GM18520 (cell line): ENCODE measurements at regions not wholly inside any gene's neighbourhood (a gene's known extent, or its start where the extent isn't known, plus 50 kb on each side); places are given as distances from the start of the nearest gene placed in this dataset.
"Not testable (repeated sequence)": the region's sequence is repeated elsewhere in the genome, so short reads cannot be mapped to it uniquely, and the experiment has no call there.

Source experiments
- ATAC-seq: cut with Tn5 transposase; IDR thresholded peaks from one replicate; pipeline ENCODE4 v1.9.1; 2021; ENCODE audit not compliant: unreplicated experiment

- no peak for ATAC-seq
Measured at GRCh38 chr5:97568382-97568781, 385.3 kb upstream of the RIOK2 start.

- no peak for ATAC-seq
Measured at GRCh38 chr5:97570242-97570641, 387.2 kb upstream of the RIOK2 start.

GRCh38 chr5:97575322-97575721 is 392.3 kb upstream of the RIOK2 start:
- ATAC-seq = no peak

GRCh38 chr5:97576956-97577355 is 393.9 kb upstream of the RIOK2 start:
- ATAC-seq = no peak

GRCh38 chr5:97579977-97580376 is 396.9 kb upstream of the RIOK2 start:
- ATAC-seq = not testable (repeated sequence)

- no peak for ATAC-seq
Measured at GRCh38 chr5:97580746-97581145, 397.7 kb upstream of the RIOK2 start.

- no peak for ATAC-seq
Measured at GRCh38 chr5:97591781-97592180, 408.7 kb upstream of the RIOK2 start.

- no peak for ATAC-seq
Measured at GRCh38 chr5:97600486-97600885, 417.4 kb upstream of the RIOK2 start.

GRCh38 chr5:97601651-97602050 is 418.6 kb upstream of the RIOK2 start:
- ATAC-seq = no peak

GRCh38 chr5:97606531-97606930 is 423.5 kb upstream of the RIOK2 start:
- ATAC-seq = no peak

- ATAC-seq = no peak
Measured at GRCh38 chr5:97608501-97608900, 425.5 kb upstream of the RIOK2 start.

- ATAC-seq = no peak
Measured at GRCh38 chr5:97618721-97619120, 435.7 kb upstream of the RIOK2 start.

GRCh38 chr5:97623441-97623840 is 440.4 kb upstream of the RIOK2 start:
- no peak for ATAC-seq

GRCh38 chr5:97624886-97625285 is 441.8 kb upstream of the RIOK2 start:
- no peak for ATAC-seq

- ATAC-seq = no peak
Measured at GRCh38 chr5:97627272-97627671, 444.2 kb upstream of the RIOK2 start.

GRCh38 chr5:97628031-97628430 is 445.0 kb upstream of the RIOK2 start:
- no peak for ATAC-seq

GRCh38 chr5:97628807-97629206 is 445.8 kb upstream of the RIOK2 start:
- no peak for ATAC-seq

- no peak for ATAC-seq
Measured at GRCh38 chr5:97629276-97629675, 446.2 kb upstream of the RIOK2 start.

- no peak for ATAC-seq
Measured at GRCh38 chr5:97635553-97635952, 452.5 kb upstream of the RIOK2 start.

GRCh38 chr5:97636766-97637165 is 453.7 kb upstream of the RIOK2 start:
- no peak for ATAC-seq

- no peak for ATAC-seq
Measured at GRCh38 chr5:97641081-97641480, 458.0 kb upstream of the RIOK2 start.

GRCh38 chr5:97644206-97644605 is 461.2 kb upstream of the RIOK2 start:
- ATAC-seq = no peak

GRCh38 chr5:97644896-97645295 is 461.8 kb upstream of the RIOK2 start:
- ATAC-seq = no peak

- ATAC-seq = no peak
Measured at GRCh38 chr5:97657239-97657638, 474.2 kb upstream of the RIOK2 start.
